ENCODE measurements at regions not wholly inside any gene's neighbourhood (a gene's known extent, or its start where the extent isn't known, plus 50 kb on each side); places are given as distances from the start of the nearest gene placed in this dataset.
"Not testable (repeated sequence)": the region's sequence is repeated elsewhere in the genome, so short reads cannot be mapped to it uniquely, and the experiment has no call there.

GRCh38 chr3:89533275-89533674, 425.9 kb downstream of the EPHA3 start:
- ATAC-seq: no peak

GRCh38 chr3:89554587-89554986, 447.2 kb downstream of the EPHA3 start:
- ATAC-seq: not testable (repeated sequence)

- ATAC-seq: no peak
Measured at GRCh38 chr3:89558711-89559110, 451.3 kb downstream of the EPHA3 start.

- no peak for ATAC-seq
Measured at GRCh38 chr3:89560568-89560967, 453.1 kb downstream of the EPHA3 start.

- ATAC-seq: no peak
Measured at GRCh38 chr3:89562373-89562772, 455.0 kb downstream of the EPHA3 start.

GRCh38 chr3:89565098-89565497, 457.7 kb downstream of the EPHA3 start:
- no peak for ATAC-seq

- no peak for ATAC-seq
Measured at GRCh38 chr3:89570465-89570864, 463.0 kb downstream of the EPHA3 start.

GRCh38 chr3:89571298-89571697, 463.9 kb downstream of the EPHA3 start:
- no peak for ATAC-seq

GRCh38 chr3:89571707-89572106, 464.3 kb downstream of the EPHA3 start:
- no peak for ATAC-seq

- no peak for ATAC-seq
Measured at GRCh38 chr3:89572261-89572660, 464.8 kb downstream of the EPHA3 start.

GRCh38 chr3:89576417-89576816, 469.0 kb downstream of the EPHA3 start:
- no peak for ATAC-seq

- no peak for ATAC-seq
Measured at GRCh38 chr3:89577637-89578530, 470.5 kb downstream of the EPHA3 start.

GRCh38 chr3:89580859-89581258, 473.4 kb downstream of the EPHA3 start:
- no peak for ATAC-seq

- ATAC-seq: no peak
Measured at GRCh38 chr3:89584398-89584797, 477.0 kb downstream of the EPHA3 start.

- ATAC-seq: no peak
Measured at GRCh38 chr3:89586256-89586655, 478.8 kb downstream of the EPHA3 start.

GRCh38 chr3:89586676-89587075, 479.3 kb downstream of the EPHA3 start:
- no peak for ATAC-seq

- ATAC-seq: no peak
Measured at GRCh38 chr3:89606151-89606550, 498.7 kb downstream of the EPHA3 start.

- no peak for ATAC-seq
Measured at GRCh38 chr3:89612027-89612426, 504.6 kb downstream of the EPHA3 start.

GRCh38 chr3:89613241-89613640, 505.8 kb downstream of the EPHA3 start:
- ATAC-seq: no peak

- ATAC-seq: no peak
Measured at GRCh38 chr3:89617706-89618105, 510.3 kb downstream of the EPHA3 start.

GRCh38 chr3:89619263-89619662, 511.8 kb downstream of the EPHA3 start:
- ATAC-seq: no peak

GRCh38 chr3:89622063-89622700, 514.8 kb downstream of the EPHA3 start:
- ATAC-seq: no peak

GRCh38 chr3:89624494-89624893, 517.1 kb downstream of the EPHA3 start:
- ATAC-seq: no peak

- no peak for ATAC-seq
Measured at GRCh38 chr3:89625945-89626344, 518.5 kb downstream of the EPHA3 start.
